Right renal pelvis (tissue), 4 donors: ENCODE measurements at regions not wholly inside any gene's neighbourhood (a gene's known extent, or its start where the extent isn't known, plus 50 kb on each side); places are given as distances from the start of the nearest gene placed in this dataset.

ENCODE experiments used
- DNase-seq, 4 donors: peaks; one replicate each; pipeline ENCODE4 v3.0.0-alpha.2; 2013; ENCODE audit warnings: low read depth in 4 of 4, low spot score in 3 of 4, missing footprints in 1 of 4

DNA sequence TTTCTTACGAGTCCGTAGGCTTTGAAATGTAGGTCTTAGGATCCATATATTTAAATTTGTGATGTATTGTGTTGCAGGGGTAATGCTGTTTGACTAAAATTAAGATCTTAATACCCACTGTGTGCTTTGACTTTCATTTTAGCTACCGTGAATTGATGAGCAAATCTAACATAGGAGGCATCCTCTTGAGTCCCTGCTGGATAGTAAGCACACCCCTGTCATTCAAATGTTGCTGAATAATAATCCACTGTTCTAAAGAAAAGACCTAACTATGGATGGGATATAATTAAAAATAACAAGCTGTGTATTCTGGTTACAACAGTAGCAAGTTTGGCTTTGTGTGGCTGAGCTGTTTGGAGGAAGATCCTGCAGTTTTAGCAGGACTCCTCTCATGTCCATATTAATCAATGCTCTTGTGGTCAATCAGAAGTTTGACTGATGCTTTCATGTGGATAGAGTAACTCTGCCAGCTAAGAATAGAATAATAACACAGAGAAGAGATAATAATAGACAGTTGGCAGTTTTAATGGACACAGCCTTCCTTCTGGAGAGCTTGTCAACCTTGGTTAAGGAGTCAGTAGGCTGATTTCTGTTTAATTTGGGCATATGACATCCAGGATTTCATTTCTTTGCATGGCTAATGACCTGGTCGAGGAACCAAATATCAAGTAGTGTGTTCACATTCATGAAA, 148.1 kb upstream of the MIS18BP1 start:
- no peak for DNase-seq

DNA sequence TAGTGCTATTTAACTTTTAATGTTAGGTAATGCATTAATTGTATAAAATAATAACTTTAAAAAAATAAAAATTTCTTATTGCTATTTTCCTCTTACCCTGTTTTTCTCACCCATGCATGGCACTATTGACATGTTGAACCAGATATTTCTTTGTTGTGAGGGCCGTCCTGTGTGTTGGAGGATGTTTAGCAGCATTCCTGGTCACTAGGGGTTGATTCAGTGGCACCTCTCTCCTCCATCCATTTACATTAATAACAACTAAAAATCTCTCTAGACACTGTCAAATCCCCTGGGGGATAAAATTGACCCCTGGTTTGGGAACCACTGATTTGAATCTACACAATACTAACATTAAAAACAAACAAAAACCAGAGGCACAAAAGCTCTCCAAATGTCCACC, 147.5 kb upstream of the MIS18BP1 start:
- no peak for DNase-seq

DNA sequence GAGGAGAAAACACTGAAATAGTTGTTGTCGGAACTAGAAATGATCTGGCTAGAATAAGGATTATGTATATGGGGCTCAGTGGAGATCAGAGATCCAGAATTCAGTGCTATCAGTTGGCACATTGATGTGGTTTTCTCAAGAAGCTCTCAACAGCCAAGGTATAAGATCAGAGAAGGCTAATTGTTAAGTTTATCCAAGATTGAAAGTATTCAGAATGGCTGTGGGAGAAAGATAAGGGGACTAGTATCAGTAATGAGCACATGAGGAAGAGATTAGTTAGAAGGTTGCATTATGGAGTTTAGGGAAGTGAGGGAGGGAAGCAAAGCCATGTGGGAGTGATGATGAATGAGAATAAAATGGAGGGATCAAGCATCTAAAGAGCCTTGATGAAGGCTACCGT, 128.1 kb upstream of the MIS18BP1 start:
- no peak for DNase-seq

DNA sequence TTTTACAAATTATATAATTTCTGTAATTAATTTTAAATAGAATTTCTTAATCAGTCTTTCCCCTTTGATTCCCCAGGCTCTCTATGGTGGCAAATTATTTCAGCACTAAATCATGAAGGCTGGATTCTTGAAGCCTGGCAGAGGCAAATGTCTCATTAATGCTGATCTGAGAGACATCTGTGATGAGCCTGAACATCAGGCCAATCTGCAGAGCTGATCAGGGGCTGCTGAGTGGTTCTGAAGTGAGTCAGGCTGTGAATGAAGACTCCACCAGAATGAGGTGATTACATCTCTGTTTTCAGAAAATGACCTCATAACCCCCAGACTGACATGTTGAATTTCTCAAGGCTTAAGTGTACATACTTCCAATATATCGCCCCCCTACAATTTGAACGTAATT, 124.2 kb upstream of the MIS18BP1 start:
- DNase-seq = no peak

DNA sequence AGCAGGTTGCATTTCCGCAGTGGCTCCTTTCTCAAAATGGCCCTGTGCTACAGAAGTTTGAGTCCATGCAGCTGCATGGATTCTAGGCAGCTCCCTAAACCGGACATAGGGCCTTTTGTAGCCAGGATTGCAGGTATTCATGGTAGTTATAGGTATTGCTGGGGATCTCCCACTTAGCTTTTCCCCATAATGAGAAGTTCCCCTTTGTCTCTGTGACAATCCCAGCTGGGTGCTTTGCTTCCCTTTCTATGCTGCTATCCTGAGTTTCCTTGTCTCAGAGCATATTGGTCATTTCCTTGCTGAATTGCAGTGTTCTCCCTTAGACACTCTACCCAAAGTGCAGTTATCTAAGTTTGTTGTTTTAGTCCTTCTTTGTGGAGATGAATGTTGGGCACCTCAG, 120.9 kb upstream of the MIS18BP1 start:
- no peak for DNase-seq

DNA sequence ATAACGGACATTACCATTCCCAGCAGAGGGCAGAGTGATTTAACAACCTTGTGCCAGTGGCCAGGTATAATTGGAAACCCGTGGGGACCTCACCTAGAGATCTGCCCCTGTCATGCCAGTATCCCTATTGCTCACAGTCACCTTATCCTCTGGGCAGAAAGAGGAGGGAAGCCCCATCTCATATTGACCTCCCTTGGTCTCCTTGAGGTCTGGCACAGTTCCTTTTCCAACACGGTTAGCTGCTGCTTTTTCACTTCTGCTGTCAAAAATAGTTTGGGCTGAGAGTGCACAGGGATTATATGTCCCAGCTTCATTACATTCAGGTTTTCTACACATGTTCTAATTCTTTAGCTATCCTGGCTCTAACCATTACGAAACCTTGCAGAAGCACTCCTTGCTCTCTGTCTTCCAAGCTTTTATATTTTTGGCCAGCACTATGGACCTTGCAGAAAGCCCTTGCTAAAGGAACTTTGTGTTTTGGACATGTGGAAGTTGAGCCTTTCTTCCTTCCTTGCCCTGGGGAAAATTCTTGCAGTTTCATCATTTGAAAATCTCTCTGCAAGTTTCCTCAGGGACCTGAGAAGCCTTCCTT, 111.7 kb upstream of the MIS18BP1 start:
- no peak for DNase-seq

DNA sequence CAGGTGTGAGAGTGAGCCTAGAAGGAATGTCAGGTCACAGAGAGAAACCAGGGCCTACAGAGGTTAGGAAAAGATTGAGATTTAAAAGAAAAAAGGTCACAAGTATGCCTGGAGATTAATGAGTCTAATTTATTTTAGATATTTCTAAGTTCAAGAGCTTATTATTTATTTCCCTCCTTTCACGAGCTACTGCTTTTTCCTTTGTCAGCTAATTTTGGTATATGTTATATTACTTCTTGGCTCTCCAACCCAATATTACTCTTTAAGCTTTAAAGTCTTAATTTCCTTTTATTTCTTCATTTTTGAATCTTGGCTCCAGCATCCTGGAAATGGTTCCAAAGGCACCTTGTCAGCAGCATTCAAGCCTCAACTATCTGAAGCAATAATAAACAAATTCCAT, 109.5 kb upstream of the MIS18BP1 start:
- DNase-seq = no peak

DNA sequence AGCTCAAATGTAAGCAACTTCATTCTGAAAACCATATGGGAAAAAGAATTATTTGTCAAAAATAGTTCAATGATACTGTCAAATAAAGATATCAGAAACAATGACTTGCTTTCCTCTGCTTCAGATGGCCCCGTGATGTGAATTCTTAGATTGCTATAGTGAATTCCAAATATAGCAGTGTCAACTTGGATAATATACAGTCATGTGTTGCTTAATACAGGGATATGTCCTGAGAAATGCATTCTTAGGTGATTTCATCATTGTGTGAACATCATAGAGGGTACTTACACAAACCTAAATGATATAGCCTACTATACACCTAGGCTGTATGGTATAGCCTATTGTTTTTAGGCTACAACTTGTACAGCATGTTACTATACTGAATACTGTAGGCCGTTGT, 108.7 kb upstream of the MIS18BP1 start:
- DNase-seq = no peak

DNA sequence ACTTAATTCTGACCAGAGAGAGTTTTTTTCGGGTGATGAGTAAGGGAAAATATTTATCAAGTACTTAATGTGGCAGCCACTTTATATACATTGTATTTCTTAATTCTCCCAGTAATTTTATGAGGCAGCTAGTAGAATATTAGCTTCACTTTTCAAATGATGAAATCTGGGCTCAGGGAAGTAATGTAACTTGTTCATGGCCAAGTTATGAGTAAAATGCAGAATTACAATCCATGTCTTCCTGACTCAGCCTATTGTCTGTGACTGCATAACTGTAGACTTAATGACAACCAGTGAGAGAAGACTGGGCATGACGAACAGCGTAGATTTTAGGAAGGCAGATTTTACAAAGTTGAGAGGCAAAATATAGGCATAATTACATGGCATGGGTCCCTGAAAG, 106.7 kb upstream of the MIS18BP1 start:
- no peak for DNase-seq

DNA sequence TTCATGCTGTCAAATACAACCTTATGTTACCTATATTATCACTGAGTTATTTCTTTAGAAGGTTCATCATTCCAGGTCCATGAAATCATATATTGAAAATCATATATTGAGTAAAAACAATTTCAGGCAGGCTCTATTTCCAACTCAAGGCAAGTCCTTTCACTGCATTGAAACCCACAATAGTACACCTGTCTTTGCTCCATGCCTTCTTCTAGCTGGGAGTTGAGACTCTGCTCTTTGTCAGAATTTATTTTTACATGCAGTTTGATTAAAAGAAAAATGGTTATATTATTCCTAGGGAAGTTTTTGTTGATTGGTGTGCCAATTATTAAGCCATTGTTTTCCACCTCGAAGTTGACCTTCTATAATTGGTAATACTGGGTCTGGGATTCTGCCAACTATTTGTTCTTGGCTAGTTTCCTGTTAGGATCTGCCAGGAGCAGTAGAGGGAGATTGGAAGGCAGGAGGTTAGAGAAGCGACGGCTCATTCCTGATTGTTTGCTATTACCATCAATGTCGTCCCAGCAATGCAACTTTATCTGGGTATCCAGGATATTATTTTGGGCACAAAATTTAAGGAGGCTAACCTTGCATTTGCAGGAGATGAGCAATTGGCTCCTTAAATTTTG, 79.5 kb upstream of the MIS18BP1 start:
- DNase-seq = no peak

DNA sequence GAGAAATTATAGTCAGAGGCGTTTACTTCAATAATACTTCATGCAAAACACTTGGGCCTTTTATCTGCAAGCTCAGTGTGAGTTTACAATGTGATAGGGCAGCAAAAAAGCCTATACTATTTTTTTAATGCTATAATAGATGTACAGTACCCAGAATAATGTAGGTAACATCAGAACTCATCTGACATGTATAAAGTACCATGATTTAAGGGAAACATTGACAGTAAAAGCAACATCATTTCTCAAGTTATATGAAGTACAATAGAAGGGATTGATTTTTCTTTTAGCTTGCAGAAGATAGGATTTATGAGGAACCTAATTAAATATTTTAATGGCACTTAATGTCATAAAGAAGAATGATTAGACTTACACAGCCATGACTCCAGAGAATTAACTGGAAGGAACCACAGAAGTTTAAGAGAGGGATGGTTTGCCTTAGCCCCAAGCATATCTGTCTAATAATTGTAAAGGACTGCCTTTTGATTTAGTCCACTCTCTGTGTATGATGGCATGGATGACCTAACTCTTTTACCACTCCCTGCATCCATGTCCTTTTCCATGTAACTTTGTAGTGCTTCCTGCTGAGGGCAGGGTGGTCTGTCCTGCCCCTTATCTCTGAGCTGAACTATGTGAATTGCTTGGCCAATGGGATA, 55.9 kb upstream of the MIS18BP1 start:
- DNase-seq = no peak
